T-helper 9 cell (primary cell): ENCODE measurements at regions not wholly inside any gene's neighbourhood (a gene's known extent, or its start where the extent isn't known, plus 50 kb on each side); places are given as distances from the start of the nearest gene placed in this dataset.
"Not testable (repeated sequence)": the region's sequence is repeated elsewhere in the genome, so short reads cannot be mapped to it uniquely, and the experiment has no call there.

Source experiments
- DNase-seq: peaks from one replicate; pipeline ENCODE4 v3.0.0-alpha.2; 2020

DNA sequence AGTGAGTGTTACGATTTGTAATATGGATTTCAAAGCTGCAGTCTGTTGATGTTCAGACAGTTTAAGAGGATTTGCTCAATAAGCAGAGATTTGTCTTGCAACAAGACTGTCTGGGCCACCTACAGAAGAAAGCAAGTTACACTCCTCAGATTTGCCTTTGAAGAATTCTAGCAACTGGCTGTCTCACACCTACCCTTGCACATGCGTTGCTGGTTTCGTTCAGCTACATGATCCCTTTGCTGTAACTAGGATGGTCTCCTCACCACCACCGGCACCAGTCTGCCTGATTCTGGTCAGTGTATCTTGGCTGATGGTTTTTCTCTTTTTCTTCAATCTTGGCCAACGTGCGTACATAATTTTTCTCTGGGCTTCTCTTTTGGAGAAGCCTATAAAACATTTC lies 172.7 kb upstream of the LCORL start:
- no peak for DNase-seq

DNA sequence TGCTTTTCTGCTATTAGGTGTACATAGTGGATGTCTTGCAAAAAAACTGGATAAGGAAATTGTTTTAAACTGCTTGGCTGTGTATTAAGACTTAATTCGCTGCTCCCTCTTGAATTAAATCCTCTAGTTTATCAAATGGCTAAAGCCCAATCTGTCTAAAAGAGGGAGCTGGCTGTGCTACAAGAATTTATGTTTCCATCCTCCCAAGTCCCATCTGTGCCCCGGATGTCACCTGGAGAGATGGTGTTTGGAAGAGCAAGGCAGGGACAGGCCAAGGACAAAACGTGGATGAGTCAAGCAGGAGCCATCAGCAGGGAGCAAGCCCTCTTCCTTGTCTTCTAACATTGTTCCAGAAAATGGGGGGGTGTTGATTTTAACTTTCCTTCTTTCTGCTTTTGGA lies 171.3 kb upstream of the LCORL start:
- no peak for DNase-seq

DNA sequence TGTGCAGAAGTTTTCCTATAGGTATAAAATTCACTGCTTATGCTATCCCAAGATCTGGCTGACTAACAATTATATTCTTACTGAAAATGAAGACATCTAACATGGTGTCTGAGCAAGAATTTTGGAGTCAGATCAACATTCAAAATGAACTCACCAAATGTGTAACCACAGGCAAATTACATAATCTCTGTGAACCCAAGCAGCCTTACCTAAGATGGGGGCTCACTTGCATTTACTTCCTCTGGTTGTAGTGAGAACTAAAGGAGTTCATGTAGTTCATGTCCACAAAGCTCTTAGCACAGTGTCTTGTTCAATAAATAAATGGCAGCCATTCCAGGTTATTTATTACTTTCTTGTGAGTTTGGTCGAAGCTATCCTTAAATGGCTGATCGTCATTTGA lies 163.9 kb upstream of the LCORL start:
- DNase-seq = no peak

- no peak for DNase-seq
These were observed 159.3 kb upstream of the LCORL start for GRCh38 chr4:18180892-18181291.

DNA sequence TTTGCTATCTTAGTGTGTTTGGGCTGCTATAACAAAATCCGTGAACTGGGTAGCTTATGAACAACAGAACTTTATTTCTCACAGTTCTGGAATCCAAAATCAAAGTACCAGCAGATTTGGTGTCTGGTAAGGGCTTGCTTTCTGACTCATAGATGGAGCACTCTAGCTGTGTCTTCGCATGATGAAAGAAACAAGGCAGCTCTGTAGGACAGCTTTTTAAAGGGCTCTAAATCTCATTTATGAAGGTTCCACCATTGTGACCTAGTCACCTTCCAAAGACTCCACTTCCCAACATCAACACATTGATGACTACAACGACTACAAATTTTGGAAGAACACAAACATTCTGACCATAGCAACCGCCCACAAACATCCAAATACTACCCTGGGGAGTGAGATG lies 158.6 kb upstream of the LCORL start:
- DNase-seq = no peak

- no peak for DNase-seq
These were observed 150.3 kb upstream of the LCORL start for GRCh38 chr4:18171896-18172295.

DNA sequence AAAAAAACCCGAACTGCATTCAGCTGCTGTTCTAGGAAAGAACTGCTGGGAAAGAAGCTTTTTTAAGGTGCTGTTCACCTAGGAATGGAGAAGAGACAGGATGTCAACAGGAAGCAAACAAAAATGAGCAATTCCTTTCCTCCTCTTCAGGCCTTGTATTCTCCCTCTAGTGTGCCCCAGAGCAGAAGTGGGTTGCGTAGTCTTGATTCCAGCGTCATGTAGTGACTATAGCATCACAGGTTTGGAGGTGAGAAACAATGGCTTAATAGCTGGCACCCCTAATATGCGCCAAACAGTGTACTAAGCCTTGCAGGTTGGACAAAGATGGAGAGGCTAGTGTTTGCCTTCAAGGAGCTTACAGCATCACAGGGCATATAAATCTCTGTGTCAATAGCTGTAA lies 146.3 kb upstream of the LCORL start:
- no peak for DNase-seq

GRCh38 chr4:18166925-18167324 lies 145.4 kb upstream of the LCORL start:
- DNase-seq = no peak

DNA sequence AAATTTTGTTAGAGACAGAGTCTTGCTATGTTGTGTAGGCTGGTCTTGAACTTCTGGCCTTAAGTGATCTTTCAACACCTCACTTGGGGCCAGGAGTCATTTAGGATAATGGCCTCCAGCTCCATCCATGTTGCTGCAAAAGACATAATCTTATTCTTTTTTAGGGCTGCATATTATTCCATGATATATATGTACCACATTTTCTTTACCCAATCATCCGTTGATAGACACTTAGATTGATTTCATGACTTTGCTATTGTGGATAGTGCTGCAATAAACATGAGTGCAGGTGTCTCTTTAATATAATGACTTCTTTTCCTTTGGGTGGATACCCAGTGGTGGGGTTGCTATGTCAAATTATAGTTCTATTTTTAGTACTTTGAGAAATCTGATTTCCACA lies 140.9 kb upstream of the LCORL start:
- DNase-seq = no peak

- DNase-seq = not testable (repeated sequence)
These were observed 137.8 kb upstream of the LCORL start for GRCh38 chr4:18159117-18159912.

- no peak for DNase-seq
These were observed 133.8 kb upstream of the LCORL start for GRCh38 chr4:18155067-18156041.

DNA sequence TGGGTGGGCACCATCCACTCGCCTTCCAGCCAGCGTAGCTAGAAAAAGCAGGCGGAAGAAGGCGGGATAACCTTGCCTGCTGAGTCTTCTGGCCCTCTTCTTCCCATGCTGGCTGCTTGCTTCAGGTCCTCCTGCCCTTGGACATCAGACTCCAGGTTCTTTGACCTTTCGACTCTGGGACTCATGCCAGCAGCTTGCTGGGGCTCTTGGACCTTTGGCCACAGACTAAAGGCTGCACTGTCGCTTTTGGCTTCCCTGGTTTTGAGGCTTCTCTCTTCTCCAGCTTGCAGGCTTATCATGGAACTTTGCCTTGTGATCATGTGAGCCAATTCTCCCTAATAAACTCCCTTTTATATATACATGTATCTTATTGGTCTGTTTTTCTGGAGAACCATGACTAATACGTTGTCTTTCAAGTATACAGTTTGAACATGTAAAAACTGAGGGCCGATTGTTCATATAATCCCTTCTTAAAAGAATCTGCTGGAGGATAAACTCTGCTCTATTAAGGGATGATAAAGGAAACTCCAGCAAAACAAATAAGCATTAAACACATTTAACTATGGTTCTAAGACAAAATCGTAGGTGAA lies 116.6 kb upstream of the LCORL start:
- DNase-seq = no peak

- no peak for DNase-seq
These were observed 112.6 kb upstream of the LCORL start for GRCh38 chr4:18134111-18134510.

DNA sequence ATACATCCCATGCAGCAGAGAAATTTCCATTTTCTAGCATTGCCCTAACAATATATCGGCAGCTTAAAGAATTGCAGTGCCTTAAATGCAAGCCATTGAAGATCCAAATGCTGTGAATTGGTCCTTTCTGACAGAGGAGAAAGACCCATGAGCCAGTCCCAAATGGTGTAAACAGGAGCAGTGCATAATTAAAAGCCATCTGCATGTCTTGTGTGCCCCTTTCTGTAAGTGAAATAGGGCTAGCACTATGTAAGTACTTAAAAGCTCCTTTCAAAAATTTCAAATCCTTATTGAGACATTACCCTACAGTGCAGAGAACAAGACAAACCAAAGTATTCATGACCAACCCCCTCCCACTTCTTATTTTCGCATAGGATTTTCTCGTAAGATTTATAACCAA lies 108.7 kb upstream of the LCORL start:
- DNase-seq = no peak

DNA sequence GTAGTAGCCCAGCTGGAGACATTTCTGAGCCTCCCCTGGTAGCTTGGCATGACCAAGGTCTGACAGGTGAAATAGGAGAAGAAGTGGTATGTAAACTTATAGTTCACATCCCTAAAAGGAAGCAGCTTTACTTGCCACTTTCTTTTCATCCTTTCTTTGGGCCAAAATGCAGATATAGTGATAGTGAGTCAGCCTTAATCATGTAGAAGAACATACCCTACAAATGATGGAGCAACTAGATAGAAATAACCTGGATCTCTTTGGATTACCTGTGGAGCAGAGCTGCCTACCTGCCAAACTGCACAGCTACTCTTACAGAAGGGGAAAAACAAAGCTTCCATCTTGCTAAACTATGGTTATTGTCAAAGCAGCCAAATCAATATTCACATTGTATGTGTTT lies 106.7 kb upstream of the LCORL start:
- DNase-seq = no peak

GRCh38 chr4:18127030-18127429 lies 105.5 kb upstream of the LCORL start:
- no peak for DNase-seq

DNA sequence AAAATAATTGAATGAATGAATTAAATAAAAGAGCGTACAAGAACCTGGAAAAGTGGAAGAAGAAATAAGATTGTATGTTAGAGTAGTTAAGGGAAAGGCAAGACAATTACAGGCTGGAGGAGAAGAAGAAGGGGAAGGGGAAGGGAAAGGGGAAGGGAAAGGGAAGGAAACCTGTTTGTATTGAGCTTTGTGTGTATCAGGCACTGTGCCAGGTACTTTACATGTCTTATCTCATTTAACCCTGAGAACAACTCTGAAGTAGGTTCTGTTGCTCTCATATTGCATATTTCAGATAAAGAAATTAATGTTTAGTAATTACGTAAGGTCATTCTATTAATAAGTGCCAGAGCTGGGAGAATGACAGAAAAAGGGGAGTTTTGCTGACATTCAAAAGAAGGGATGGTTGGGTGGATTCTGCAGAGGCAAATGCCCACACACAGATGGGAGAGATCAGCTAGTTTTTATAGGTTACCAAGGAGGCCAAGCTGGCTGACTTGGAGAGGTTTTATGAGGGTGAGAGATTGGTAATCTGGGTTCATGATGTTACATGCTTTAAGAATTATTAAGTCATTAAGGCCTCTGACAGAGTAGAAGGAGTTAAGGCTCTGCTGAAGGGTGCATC lies 92.3 kb upstream of the LCORL start:
- DNase-seq = no peak

- DNase-seq = no peak
These were observed 89.5 kb upstream of the LCORL start for GRCh38 chr4:18111081-18111480.

DNA sequence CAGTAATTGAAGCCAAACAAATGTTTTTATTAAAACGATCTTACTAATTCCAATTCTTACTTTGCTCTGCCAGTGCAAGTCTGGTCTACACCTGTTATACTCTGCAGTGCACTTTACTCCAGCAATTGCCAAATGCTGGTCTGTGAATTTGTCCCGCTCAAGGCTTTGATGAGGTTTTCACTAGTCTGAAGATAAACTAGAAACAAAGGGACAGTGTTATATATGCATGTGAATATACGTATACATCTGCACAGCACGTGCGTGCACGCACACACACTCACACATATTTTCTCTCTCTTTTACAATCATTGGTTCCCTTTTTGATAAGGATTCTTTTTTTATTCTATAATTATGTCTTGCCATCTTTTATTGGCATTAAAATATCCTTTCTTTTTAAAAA lies 88.5 kb upstream of the LCORL start:
- DNase-seq = no peak

DNA sequence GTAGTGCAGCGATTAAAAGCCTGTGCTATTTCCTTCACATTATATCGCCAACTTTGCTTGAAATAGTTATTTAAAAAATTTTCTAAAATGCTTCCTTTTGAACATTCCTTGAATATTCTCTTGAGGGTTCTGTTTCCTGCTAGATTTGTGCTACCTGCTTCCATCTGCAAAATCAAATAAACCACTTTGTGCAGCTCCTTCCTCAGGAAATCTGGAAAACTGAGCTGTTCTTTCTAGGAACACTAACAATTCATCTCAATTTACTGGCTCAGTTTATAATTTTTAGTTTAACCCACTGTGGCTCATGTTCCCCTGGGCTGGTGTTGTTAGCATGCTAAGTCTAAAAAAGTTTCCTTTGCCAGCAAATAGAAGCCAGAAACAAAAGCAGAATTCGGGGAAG lies 88.1 kb upstream of the LCORL start:
- no peak for DNase-seq

DNA sequence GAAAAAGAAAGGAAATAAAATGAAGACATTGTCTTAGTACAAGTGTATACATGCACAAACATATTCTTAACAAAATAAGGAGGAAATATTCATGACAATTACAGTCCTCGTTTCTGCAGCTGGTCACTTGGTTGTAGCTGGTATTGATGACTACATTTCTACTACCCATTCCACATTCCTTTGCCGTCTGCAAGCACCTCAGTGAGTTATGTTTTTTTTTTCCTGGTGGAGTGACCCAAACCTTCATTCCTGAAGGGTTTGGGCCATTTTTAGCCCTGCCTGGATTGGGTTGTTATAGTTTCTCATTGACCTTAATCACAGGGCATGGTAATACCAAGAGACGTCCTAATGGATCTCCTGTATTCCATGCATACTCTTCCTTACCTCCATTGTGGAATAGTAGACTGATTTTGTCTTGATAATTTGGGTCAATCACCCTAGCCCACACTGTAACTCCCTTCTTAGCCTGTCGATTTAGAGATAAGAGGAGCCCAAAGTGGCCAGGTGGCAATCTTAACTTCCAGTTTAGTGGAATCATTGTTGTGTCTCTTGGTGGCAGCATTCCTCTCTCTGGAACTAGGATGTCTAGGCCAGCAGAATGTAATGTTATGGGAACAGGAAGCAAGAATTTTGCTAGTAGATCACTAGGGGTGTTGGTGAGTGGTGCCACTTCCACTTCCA lies 86.4 kb upstream of the LCORL start:
- DNase-seq = not testable (repeated sequence)

DNA sequence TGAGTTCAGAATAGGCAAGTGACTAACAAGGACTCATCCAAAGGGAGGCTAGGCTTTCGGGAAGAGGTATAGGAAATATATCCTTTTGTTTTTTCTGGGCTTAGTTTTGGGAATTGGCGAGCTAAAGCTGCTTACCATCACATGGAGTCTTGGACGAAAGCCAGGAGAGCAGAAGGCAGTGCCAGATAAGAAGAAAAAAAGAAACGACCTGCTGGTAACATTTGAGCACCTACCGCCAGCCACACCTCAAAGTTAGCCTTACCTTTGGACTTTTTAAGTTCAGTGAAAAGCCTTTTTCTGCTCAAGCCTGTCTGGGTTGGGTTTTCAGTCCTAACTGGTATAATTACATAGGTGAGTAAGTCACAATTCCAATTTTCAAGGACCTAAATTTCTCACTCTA lies 85.1 kb upstream of the LCORL start:
- no peak for DNase-seq
